Fibroblast of lung (primary cell): ENCODE measurements at regions not wholly inside any gene's neighbourhood (a gene's known extent, or its start where the extent isn't known, plus 50 kb on each side); places are given as distances from the start of the nearest gene placed in this dataset.

Source experiments
- DNase-seq, 2 donors: peaks; one replicate each; pipeline versions ENCODE4 v3.0.0 to v3.0.0-alpha.2; 2010; ENCODE audit warnings: low read depth in 2 of 2
- H2AFZ ChIP-seq: 2 replicates; pipeline ENCODE4 v1.5.1; 2012; ENCODE audit warnings: low read length, control low read depth, inconsistent platforms
- H3K27ac ChIP-seq: 2 replicates; pipeline ENCODE4 v1.5.1; 2011; ENCODE audit warnings: low read length, control low read depth; ENCODE audit not compliant: insufficient read depth
- H3K27me3 ChIP-seq: 2 replicates; pipeline ENCODE4 v1.5.1; 2011; ENCODE audit warnings: mild to moderate bottlenecking, low read length; ENCODE audit not compliant: control insufficient read depth, insufficient read depth
- H3K36me3 ChIP-seq: 2 replicates; pipeline ENCODE4 v1.5.1; 2011; ENCODE audit warnings: low read length; ENCODE audit not compliant: control insufficient read depth, insufficient read depth
- H3K4me1 ChIP-seq: 2 replicates; pipeline ENCODE4 v1.5.1; 2011; ENCODE audit warnings: low read length; ENCODE audit not compliant: control insufficient read depth, insufficient read depth; ENCODE audit errors: extremely low read depth
- H3K4me2 ChIP-seq: 2 replicates; pipeline ENCODE4 v1.5.1; 2011; ENCODE audit warnings: low read length, control low read depth; ENCODE audit not compliant: insufficient read depth; ENCODE audit errors: extremely low read depth
- H3K4me3 ChIP-seq, 4 experiments: fragments of 200-600 bp in 1 of 4; sonication (generic) in 1 of 4; replicated peaks in 1 of 4; 2 replicates each; pipeline ENCODE4 v1.5.1; 2011 to 2016; ENCODE audit warnings: low read length in 4 of 4, low read depth in 3 of 4, mild to moderate bottlenecking in 3 of 4, control low read depth in 2 of 4, inconsistent platforms in 1 of 4, mixed read lengths in 1 of 4; ENCODE audit not compliant: insufficient read depth in 1 of 4; ENCODE audit errors: control extremely low read depth in 1 of 4
- H3K79me2 ChIP-seq: 2 replicates; pipeline ENCODE4 v1.5.1; 2012; ENCODE audit warnings: mild to moderate bottlenecking, low read length, inconsistent platforms; ENCODE audit not compliant: control insufficient read depth, insufficient read depth
- H3K9ac ChIP-seq: 2 replicates; pipeline ENCODE4 v1.5.1; 2011; ENCODE audit warnings: mild to moderate bottlenecking, low read length, control low read depth; ENCODE audit not compliant: insufficient read depth
- H3K9me3 ChIP-seq: 2 replicates; pipeline ENCODE4 v1.5.1; 2012; ENCODE audit warnings: low read depth, low read length; ENCODE audit not compliant: control insufficient read depth, insufficient read depth
- H4K20me1 ChIP-seq: 2 replicates; pipeline ENCODE4 v1.5.1; 2011; ENCODE audit warnings: low read length; ENCODE audit not compliant: control insufficient read depth, insufficient read depth; ENCODE audit errors: extremely low read depth
- EZH2 ChIP-seq: IDR thresholded peaks from 2 replicates; pipeline ENCODE4 v1.5.1; 2012; ENCODE audit warnings: low read length, control low read depth, mild to moderate bottlenecking; ENCODE audit errors: missing control alignments
- TF ChIP-seq, protein P1 (sequence below), 2 donors: IDR thresholded peaks in 1 of 2; conservative IDR thresholded peaks in 1 of 2; 1 replicate in 1 of 2; 2 replicates in 1 of 2; pipeline ENCODE4 v1.5.1; 2011 to 2012; ENCODE audit warnings: low read length in 2 of 2, control low read depth in 1 of 2, inconsistent platforms in 1 of 2, low read depth in 1 of 2, mild to moderate bottlenecking in 1 of 2

DNA sequence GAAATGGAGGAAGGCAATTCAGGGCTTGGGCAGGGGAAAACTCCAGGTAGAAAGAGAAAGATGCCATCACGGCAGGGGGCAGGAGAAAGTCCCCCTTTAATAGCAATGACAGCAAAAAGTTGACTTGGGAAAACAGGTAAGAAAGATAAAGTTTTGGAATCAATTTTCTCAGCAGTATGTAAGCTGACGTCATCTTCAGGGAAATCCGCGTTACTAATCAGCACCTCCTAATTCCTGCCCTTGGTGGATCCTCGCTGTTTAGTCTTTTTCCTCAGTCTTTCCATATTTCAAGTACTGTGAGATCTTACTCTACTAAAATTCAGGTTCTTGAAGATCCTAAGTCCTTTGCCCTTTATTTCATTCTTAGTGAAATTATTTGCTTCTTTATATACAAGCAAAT is 233.0 kb downstream of the MREG start:
- Histone ChIP-seq H3K4me1 (peaks cover 2% of the 10 kb centered on the region), H3K4me3 (no peak overlapping the region), H3K79me2 (no peaks in the 10 kb centered on the region), H4K20me1 (no peaks in the 10 kb centered on the region), H2AFZ (no peak overlapping the region), H3K9me3 (no peaks in the 10 kb centered on the region), H3K27ac (no peak overlapping the region), H3K36me3 (no peaks in the 10 kb centered on the region), H3K4me2 (no peak overlapping the region), H3K27me3 (no peaks in the 10 kb centered on the region), H3K9ac (no peak overlapping the region)
- DNase-seq = no peak
- TF ChIP-seq EZH2 = no peak
- TF ChIP-seq, protein P1, sequence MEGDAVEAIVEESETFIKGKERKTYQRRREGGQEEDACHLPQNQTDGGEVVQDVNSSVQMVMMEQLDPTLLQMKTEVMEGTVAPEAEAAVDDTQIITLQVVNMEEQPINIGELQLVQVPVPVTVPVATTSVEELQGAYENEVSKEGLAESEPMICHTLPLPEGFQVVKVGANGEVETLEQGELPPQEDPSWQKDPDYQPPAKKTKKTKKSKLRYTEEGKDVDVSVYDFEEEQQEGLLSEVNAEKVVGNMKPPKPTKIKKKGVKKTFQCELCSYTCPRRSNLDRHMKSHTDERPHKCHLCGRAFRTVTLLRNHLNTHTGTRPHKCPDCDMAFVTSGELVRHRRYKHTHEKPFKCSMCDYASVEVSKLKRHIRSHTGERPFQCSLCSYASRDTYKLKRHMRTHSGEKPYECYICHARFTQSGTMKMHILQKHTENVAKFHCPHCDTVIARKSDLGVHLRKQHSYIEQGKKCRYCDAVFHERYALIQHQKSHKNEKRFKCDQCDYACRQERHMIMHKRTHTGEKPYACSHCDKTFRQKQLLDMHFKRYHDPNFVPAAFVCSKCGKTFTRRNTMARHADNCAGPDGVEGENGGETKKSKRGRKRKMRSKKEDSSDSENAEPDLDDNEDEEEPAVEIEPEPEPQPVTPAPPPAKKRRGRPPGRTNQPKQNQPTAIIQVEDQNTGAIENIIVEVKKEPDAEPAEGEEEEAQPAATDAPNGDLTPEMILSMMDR (conservative IDR thresholded peaks at IDR 0.05 in 1 of 2, IDR thresholded peaks at IDR 0.05 in 1 of 2; ENCODE audit: low read depth in 1 of 2, low read length in 2 of 2) = no peak

DNA sequence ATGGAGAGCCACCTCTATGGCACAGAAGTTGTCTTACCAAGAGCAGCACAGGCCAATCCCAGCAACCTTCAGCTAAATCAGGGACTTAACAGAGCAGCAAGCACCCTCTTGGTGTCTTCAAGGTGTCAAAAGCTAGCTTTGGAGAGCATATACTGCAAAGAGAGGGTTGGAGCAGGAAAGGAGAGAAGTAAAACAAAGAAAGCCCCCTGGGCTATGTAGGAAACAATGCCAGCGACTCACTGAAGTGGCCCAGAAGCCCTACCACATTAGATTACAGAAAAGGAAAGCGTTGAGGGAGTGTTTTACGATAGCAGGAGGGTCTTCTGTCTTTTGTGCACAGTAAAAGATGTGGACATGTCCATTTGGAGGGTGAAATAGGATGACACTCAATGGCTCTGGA is 233.4 kb downstream of the MREG start:
- peaks cover 2% of the 10 kb centered on the region for H3K4me1 ChIP-seq
- no peaks in the 10 kb centered on the region for H3K27me3 ChIP-seq
- no peaks in the 10 kb centered on the region for H4K20me1 ChIP-seq
- no peak overlapping the region for H2AFZ ChIP-seq
- DNase-seq = no peak
- TF ChIP-seq EZH2 = no peak
- TF ChIP-seq, protein P1 (conservative IDR thresholded peaks at IDR 0.05 in 1 of 2, IDR thresholded peaks at IDR 0.05 in 1 of 2; ENCODE audit: low read depth in 1 of 2, low read length in 2 of 2) = no peak
- H3K27ac ChIP-seq = no peak overlapping the region
- no peaks in the 10 kb centered on the region for H3K79me2 ChIP-seq
- H3K4me2 ChIP-seq = no peak overlapping the region
- no peaks in the 10 kb centered on the region for H3K9me3 ChIP-seq
- H3K9ac ChIP-seq = no peak overlapping the region
- no peaks in the 10 kb centered on the region for H3K36me3 ChIP-seq
- H3K4me3 ChIP-seq = no peak overlapping the region

DNA sequence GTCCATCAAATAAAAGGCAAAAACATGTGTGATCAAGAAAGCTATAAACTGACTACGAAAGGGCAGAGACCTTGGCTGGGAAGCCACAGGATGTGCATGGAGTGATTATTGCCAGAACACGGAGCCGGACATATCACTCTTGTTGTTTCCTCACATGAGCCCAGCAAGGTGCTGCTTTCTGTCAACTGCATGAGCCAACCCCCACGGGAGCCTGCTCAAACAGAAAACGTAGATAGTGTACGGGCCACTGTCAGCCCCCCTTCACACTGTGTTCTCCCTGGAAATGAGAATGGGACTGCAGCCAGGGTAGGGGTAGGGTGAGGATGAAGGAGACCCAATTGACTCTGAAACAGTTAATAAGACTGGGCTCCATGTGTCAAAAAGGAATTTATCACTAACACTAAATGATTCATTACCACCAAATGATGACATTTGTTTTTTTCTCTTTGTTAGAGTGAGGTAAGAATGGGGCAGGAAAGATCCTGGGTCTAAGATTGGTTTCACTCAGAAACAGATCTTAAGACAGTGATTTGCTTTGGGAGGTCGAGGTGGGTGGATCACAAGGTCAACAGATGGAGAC is 235.8 kb downstream of the MREG start:
- Histone ChIP-seq H3K4me1 (peaks cover 12% of the 10 kb centered on the region), H3K9me3 (no peaks in the 10 kb centered on the region)
- TF ChIP-seq, protein P1 (conservative IDR thresholded peaks at IDR 0.05 in 1 of 2, IDR thresholded peaks at IDR 0.05 in 1 of 2; ENCODE audit: low read depth in 1 of 2, low read length in 2 of 2) = no peak
- no peak for TF ChIP-seq EZH2

More for the DNA sequence above, 235.8 kb downstream of the MREG start:
- Histone ChIP-seq H3K9ac (no peak overlapping the region), H3K36me3 (no peaks in the 10 kb centered on the region), H3K4me2 (no peak overlapping the region), H4K20me1 (no peaks in the 10 kb centered on the region), H3K27me3 (no peaks in the 10 kb centered on the region), H3K79me2 (no peaks in the 10 kb centered on the region), H3K4me3 (no peak overlapping the region), H3K27ac (no peak overlapping the region), H2AFZ (no peak overlapping the region)
- DNase-seq = peak in 1 of 2 donors; percentile 29
